BLaER1 (cell line): ENCODE measurements at regions not wholly inside any gene's neighbourhood (a gene's known extent, or its start where the extent isn't known, plus 50 kb on each side); places are given as distances from the start of the nearest gene placed in this dataset.

Experiments
- H3K27ac ChIP-seq: shearing (Covaris generic); formaldehyde crosslinking; 2 replicates; pipeline ENCODE4 v1.8.1; 2022
- H3K27me3 ChIP-seq: shearing (Covaris generic); formaldehyde crosslinking; 2 replicates; pipeline ENCODE4 v1.8.1; 2022
- H3K36me3 ChIP-seq: shearing (Covaris generic); formaldehyde crosslinking; 2 replicates; pipeline ENCODE4 v1.8.1; 2022
- H3K4me1 ChIP-seq: shearing (Covaris generic); formaldehyde crosslinking; 2 replicates; pipeline ENCODE4 v1.8.1; 2022
- H3K4me2 ChIP-seq: shearing (Covaris generic); formaldehyde crosslinking; 2 replicates; pipeline ENCODE4 v1.8.1; 2022
- H3K4me3 ChIP-seq: shearing (Covaris generic); formaldehyde crosslinking; 2 replicates; pipeline ENCODE4 v1.8.1; 2022
- H3K9ac ChIP-seq: shearing (Covaris generic); formaldehyde crosslinking; 2 replicates; pipeline ENCODE4 v1.8.1; 2022
- H3K9me3 ChIP-seq: shearing (Covaris generic); formaldehyde crosslinking; 2 replicates; pipeline ENCODE4 v1.8.1; 2022
- H4K20me1 ChIP-seq: shearing (Covaris generic); formaldehyde crosslinking; 2 replicates; pipeline ENCODE4 v1.8.1; 2022
- Cebpa-rat ChIP-seq: shearing (Covaris generic); IDR thresholded peaks from 2 replicates; pipeline ENCODE4 v1.8.1; 2022

DNA sequence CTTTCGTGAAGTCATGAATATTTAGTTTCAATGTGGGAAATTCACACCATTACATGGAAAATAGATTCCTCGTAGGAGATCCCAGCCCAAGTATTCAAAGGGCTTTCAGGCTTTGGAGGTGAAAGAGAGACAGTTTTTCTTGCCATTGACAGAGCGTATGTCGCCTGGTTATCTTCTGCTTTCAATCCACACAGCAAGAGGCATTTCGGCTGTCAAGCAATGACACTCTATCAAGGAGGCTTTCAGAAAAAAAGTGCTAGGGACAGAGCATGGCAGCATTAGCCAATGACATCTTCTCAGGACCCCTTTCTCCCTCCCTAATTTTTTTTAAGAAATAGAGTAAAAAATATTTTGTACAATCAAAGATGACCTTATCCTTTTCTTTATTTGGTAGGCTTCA is 492.8 kb downstream of the TMEM182 start:
- no peak for TF ChIP-seq Cebpa-rat
- no peak overlapping the region for H3K27ac ChIP-seq
- H3K4me2 ChIP-seq, result no peak overlapping the region

GRCh38 chr2:103264058-103264768 is 502.4 kb downstream of the TMEM182 start:
- no peaks in the 10 kb centered on the region for H3K36me3 ChIP-seq
- no peak overlapping the region for H3K9ac ChIP-seq
- H3K4me2 ChIP-seq, result no peak overlapping the region
- no peaks in the 10 kb centered on the region for H3K4me1 ChIP-seq
- no peak overlapping the region for H3K27ac ChIP-seq
- no peaks in the 10 kb centered on the region for H3K9me3 ChIP-seq
- no peak overlapping the region for H3K4me3 ChIP-seq
- H3K27me3 ChIP-seq, result no peaks in the 10 kb centered on the region
- no peak for TF ChIP-seq Cebpa-rat
- no peaks in the 10 kb centered on the region for H4K20me1 ChIP-seq

More for the DNA sequence above, 492.8 kb downstream of the TMEM182 start:
- Histone ChIP-seq H3K36me3 (no peaks in the 10 kb centered on the region), H3K27me3 (no peaks in the 10 kb centered on the region), H3K9me3 (no peaks in the 10 kb centered on the region), H3K9ac (no peak overlapping the region), H4K20me1 (no peaks in the 10 kb centered on the region), H3K4me1 (no peaks in the 10 kb centered on the region; the same call in 1 of the 2 replicates), H3K4me3 (no peak overlapping the region)

DNA sequence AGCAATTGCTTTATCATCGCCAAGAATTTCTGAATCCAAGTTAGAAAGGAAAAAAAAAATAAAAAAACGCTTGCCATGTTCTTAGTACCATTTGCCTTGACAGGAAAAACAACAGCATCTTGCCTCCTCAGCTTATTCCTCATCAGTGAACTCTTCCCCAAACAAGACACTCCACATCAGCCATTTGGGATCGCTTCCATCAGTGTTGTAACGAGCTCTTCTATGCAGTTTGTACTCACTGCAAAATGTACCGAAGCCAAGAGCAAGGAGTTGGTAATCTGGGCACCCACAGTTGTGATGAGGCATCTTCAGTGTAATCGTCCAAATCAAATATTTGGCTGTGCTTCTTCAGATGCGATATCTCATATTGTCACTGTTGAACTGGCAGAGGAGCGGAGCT is 503.7 kb downstream of the TMEM182 start:
- no peaks in the 10 kb centered on the region for H3K4me1 ChIP-seq
- no peak overlapping the region for H3K4me3 ChIP-seq
- H3K4me2 ChIP-seq, result no peak overlapping the region
- no peaks in the 10 kb centered on the region for H3K36me3 ChIP-seq
- no peak for TF ChIP-seq Cebpa-rat
- H3K9me3 ChIP-seq, result no peaks in the 10 kb centered on the region
- no peak overlapping the region for H3K27ac ChIP-seq
- H3K27me3 ChIP-seq, result no peaks in the 10 kb centered on the region
- H3K9ac ChIP-seq, result no peak overlapping the region
- H4K20me1 ChIP-seq, result no peaks in the 10 kb centered on the region

GRCh38 chr2:103268841-103269498 is 507.1 kb downstream of the TMEM182 start:
- Histone ChIP-seq H3K4me3 (no peak overlapping the region), H3K9ac (no peak overlapping the region), H3K36me3 (no peaks in the 10 kb centered on the region), H3K4me2 (no peak overlapping the region), H4K20me1 (no peaks in the 10 kb centered on the region), H3K27ac (no peak overlapping the region), H3K4me1 (no peaks in the 10 kb centered on the region), H3K27me3 (no peaks in the 10 kb centered on the region), H3K9me3 (peaks cover 1% of the 10 kb centered on the region; the same call in 1 of the 2 replicates)
- TF ChIP-seq Cebpa-rat, result no peak

- TF ChIP-seq Cebpa-rat, result no peak
- Histone ChIP-seq H3K4me1 (no peaks in the 10 kb centered on the region), H4K20me1 (no peaks in the 10 kb centered on the region), H3K27me3 (no peaks in the 10 kb centered on the region), H3K36me3 (no peaks in the 10 kb centered on the region), H3K4me2 (no peak overlapping the region), H3K9ac (no peak overlapping the region), H3K27ac (no peak overlapping the region), H3K9me3 (peaks cover 3% of the 10 kb centered on the region; the same call in 1 of the 2 replicates), H3K4me3 (no peak overlapping the region)
These were observed 515.0 kb downstream of the TMEM182 start for GRCh38 chr2:103276869-103277268.

DNA sequence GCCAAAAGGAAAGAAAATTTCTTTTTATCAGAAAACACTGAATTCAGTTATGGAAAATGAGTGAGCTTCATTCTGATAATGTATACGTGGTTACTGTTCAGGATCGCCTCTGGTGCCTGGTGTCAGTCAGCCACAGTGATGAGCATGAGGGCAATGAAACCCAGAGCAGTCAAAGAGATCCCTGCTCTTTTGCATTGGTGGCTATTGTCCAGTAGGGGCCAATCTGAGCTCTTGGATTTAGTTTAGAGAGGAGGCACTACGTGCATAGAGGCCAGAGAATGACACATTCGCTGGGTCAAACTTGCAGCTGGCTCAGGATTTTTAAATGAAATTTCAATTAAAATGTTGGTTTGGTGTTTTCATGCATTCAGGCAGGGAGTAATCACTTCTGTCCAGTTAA is 522.9 kb downstream of the TMEM182 start:
- Histone ChIP-seq H3K4me1 (no peaks in the 10 kb centered on the region), H3K27ac (no peak overlapping the region), H3K27me3 (no peaks in the 10 kb centered on the region), H4K20me1 (no peaks in the 10 kb centered on the region), H3K9ac (no peak overlapping the region), H3K9me3 (no peaks in the 10 kb centered on the region), H3K4me3 (no peak overlapping the region), H3K36me3 (no peaks in the 10 kb centered on the region), H3K4me2 (no peak overlapping the region)
- no peak for TF ChIP-seq Cebpa-rat

- H3K36me3 ChIP-seq, result no peaks in the 10 kb centered on the region
- H3K9me3 ChIP-seq, result no peaks in the 10 kb centered on the region
- TF ChIP-seq Cebpa-rat, result no peak
- no peaks in the 10 kb centered on the region for H3K27me3 ChIP-seq
- no peak overlapping the region for H3K9ac ChIP-seq
- H4K20me1 ChIP-seq, result no peaks in the 10 kb centered on the region
- H3K4me1 ChIP-seq, result no peaks in the 10 kb centered on the region
- no peak overlapping the region for H3K27ac ChIP-seq
- no peak overlapping the region for H3K4me3 ChIP-seq
- H3K4me2 ChIP-seq, result no peak overlapping the region
These were observed 523.5 kb downstream of the TMEM182 start for GRCh38 chr2:103285354-103285753.

DNA sequence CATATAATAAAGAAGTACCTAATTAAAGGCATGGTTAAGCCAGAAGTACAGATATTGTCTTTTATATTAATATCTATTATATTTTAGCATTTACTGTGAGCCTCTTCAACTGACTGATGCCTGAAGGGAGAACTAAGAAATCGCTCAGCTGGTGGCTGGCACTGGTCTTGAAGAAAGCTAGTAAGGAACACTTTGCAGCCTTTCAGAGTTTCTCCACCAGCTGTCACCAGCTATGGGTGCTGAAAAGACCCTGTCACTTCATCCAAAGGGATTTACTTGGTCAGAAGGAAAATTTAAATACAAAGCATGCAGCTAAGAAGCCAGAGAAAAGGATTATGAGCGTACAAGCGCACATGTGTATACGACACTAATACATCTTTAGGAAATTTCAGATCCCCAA is 525.9 kb downstream of the TMEM182 start:
- Histone ChIP-seq H3K9me3 (no peaks in the 10 kb centered on the region), H3K27me3 (no peaks in the 10 kb centered on the region)
- no peak for TF ChIP-seq Cebpa-rat

GRCh38 chr2:103288696-103289095 is 526.9 kb downstream of the TMEM182 start:
- Histone ChIP-seq H3K27me3 (no peaks in the 10 kb centered on the region), H3K9ac (no peak overlapping the region), H4K20me1 (no peaks in the 10 kb centered on the region), H3K4me1 (no peaks in the 10 kb centered on the region), H3K4me2 (no peak overlapping the region), H3K27ac (no peak overlapping the region), H3K36me3 (no peaks in the 10 kb centered on the region), H3K9me3 (no peaks in the 10 kb centered on the region), H3K4me3 (no peak overlapping the region)
- no peak for TF ChIP-seq Cebpa-rat

More for the DNA sequence above, 525.9 kb downstream of the TMEM182 start:
- H3K9ac ChIP-seq, result no peak overlapping the region
- no peaks in the 10 kb centered on the region for H3K4me1 ChIP-seq
- no peaks in the 10 kb centered on the region for H3K36me3 ChIP-seq
- H3K4me2 ChIP-seq, result no peak overlapping the region
- H3K27ac ChIP-seq, result no peak overlapping the region
- no peak overlapping the region for H3K4me3 ChIP-seq
- H4K20me1 ChIP-seq, result no peaks in the 10 kb centered on the region

GRCh38 chr2:103289105-103289725 is 527.4 kb downstream of the TMEM182 start:
- no peak overlapping the region for H3K4me2 ChIP-seq
- H3K36me3 ChIP-seq, result no peaks in the 10 kb centered on the region
- H3K4me3 ChIP-seq, result no peak overlapping the region
- no peak for TF ChIP-seq Cebpa-rat
- H3K27me3 ChIP-seq, result no peaks in the 10 kb centered on the region
- no peaks in the 10 kb centered on the region for H3K4me1 ChIP-seq
- no peaks in the 10 kb centered on the region for H4K20me1 ChIP-seq
- H3K9ac ChIP-seq, result no peak overlapping the region
- H3K9me3 ChIP-seq, result no peaks in the 10 kb centered on the region
- no peak overlapping the region for H3K27ac ChIP-seq
